Hematopoietic multipotent progenitor cell (in vitro differentiated cells): ENCODE measurements at regions not wholly inside any gene's neighbourhood (a gene's known extent, or its start where the extent isn't known, plus 50 kb on each side); places are given as distances from the start of the nearest gene placed in this dataset.

Experiments
- DNase-seq, 3 donors: peaks; one replicate each; pipeline ENCODE4 v3.0.0-alpha.2; 2011 to 2015; ENCODE audit warnings: low read depth in 2 of 3, low spot score in 2 of 3

- peak in 1 of 3 donors; percentile 15 for DNase-seq
Measured at GRCh38 chr18:64275593-64276300, 126.9 kb upstream of the LINC00305 start.

GRCh38 chr18:64273724-64274123, 124.8 kb upstream of the LINC00305 start:
- DNase-seq = no peak

- no peak for DNase-seq
Measured at GRCh38 chr18:64271975-64272659, 123.2 kb upstream of the LINC00305 start.

- DNase-seq = peak in 1 of 3 donors; percentile 44
Measured at GRCh38 chr18:64271246-64271645, 122.4 kb upstream of the LINC00305 start.

GRCh38 chr18:64270608-64271007, 121.7 kb upstream of the LINC00305 start:
- DNase-seq = peak in 1 of 3 donors; percentile 47

GRCh38 chr18:64270121-64270520, 121.2 kb upstream of the LINC00305 start:
- DNase-seq = peak in 1 of 3 donors; percentile 28

- DNase-seq = no peak
Measured at GRCh38 chr18:64264171-64264570, 115.3 kb upstream of the LINC00305 start.

GRCh38 chr18:64260810-64261209, 111.9 kb upstream of the LINC00305 start:
- DNase-seq = no peak

GRCh38 chr18:64259871-64260270, 111.0 kb upstream of the LINC00305 start:
- no peak for DNase-seq

GRCh38 chr18:64258111-64258650, 109.3 kb upstream of the LINC00305 start:
- DNase-seq = no peak

GRCh38 chr18:64254399-64255093, 105.7 kb upstream of the LINC00305 start:
- no peak for DNase-seq

- DNase-seq = no peak
Measured at GRCh38 chr18:64253873-64254272, 105.0 kb upstream of the LINC00305 start.

- no peak for DNase-seq
Measured at GRCh38 chr18:64253222-64253621, 104.3 kb upstream of the LINC00305 start.

GRCh38 chr18:64248836-64249235, 99.9 kb upstream of the LINC00305 start:
- DNase-seq = no peak

GRCh38 chr18:64245126-64245861, 96.4 kb upstream of the LINC00305 start:
- no peak for DNase-seq

GRCh38 chr18:64244571-64244970, 95.7 kb upstream of the LINC00305 start:
- peak in 2 of 3 donors; percentile 38 to 71 for DNase-seq

- no peak for DNase-seq
Measured at GRCh38 chr18:64240316-64240715, 91.4 kb upstream of the LINC00305 start.

GRCh38 chr18:64238076-64238475, 89.2 kb upstream of the LINC00305 start:
- DNase-seq = no peak

GRCh38 chr18:64234321-64234720, 85.4 kb upstream of the LINC00305 start:
- no peak for DNase-seq

- no peak for DNase-seq
Measured at GRCh38 chr18:64233851-64234250, 85.0 kb upstream of the LINC00305 start.

- DNase-seq = no peak
Measured at GRCh38 chr18:64220941-64221340, 72.1 kb upstream of the LINC00305 start.
